A673 (cell line): ENCODE measurements at regions not wholly inside any gene's neighbourhood (a gene's known extent, or its start where the extent isn't known, plus 50 kb on each side); places are given as distances from the start of the nearest gene placed in this dataset.

Experiments used
- BruUV-seq: library from RNA; stranded (reverse); fragments of 400-500 nt; replicated peaks from 2 replicates; lab custom pipeline; 2021; lab: Mats Ljungman, UMichigan
- CTCF ChIA-PET: fragments of 300-600 bp; sonication (Branson Sonifier 250); formaldehyde crosslinking; loops from one replicate; lab custom pipeline; 2022; ENCODE audit warnings: antibody characterized with exemption; lab: Charles Lee
- POLR2A ChIA-PET: fragments of 300-600 bp; sonication (Branson Sonifier 250); formaldehyde crosslinking; loops from one replicate; lab custom pipeline; 2022; ENCODE audit warnings: antibody characterized with exemption; ENCODE audit not compliant: low non-redundant PET; lab: Charles Lee
- DNase-seq: peaks from one replicate; pipeline ENCODE4 v3.0.0-alpha.2; 2015; ENCODE audit warnings: low spot score
- H3K27ac ChIP-seq: fragments of 200-600 bp; sonication (generic); 2 replicates; pipeline ENCODE4 v1.5.1; 2016; ENCODE audit warnings: mixed run types, low read depth, mild to moderate bottlenecking, mixed read lengths, antibody characterized with exemption, low read length; ENCODE audit not compliant: poor library complexity, severe bottlenecking
- H3K27me3 ChIP-seq: fragments of 200-600 bp; sonication (generic); replicated peaks from 2 replicates; pipeline ENCODE4 v1.6.1; 2017; ENCODE audit warnings: mixed run types, low read depth, mild to moderate bottlenecking, mixed read lengths, antibody characterized with exemption, low read length; ENCODE audit not compliant: insufficient read depth, poor library complexity
- H3K36me3 ChIP-seq: fragments of 200-600 bp; sonication (generic); 2 replicates; pipeline ENCODE4 v1.6.1; 2016; ENCODE audit warnings: mixed run types, mild to moderate bottlenecking, mixed read lengths, antibody characterized with exemption, low read length; ENCODE audit not compliant: insufficient read depth, poor library complexity, severe bottlenecking
- H3K4me1 ChIP-seq: fragments of 200-600 bp; sonication (generic); 2 replicates; pipeline ENCODE4 v1.6.1; 2017; ENCODE audit warnings: mixed run types, mild to moderate bottlenecking, mixed read lengths, antibody characterized with exemption, low read length; ENCODE audit not compliant: insufficient read depth, poor library complexity, severe bottlenecking
- H3K4me3 ChIP-seq: fragments of 200-600 bp; sonication (generic); 2 replicates; pipeline ENCODE4 v1.5.1; 2016; ENCODE audit warnings: low read depth, mixed run types, mild to moderate bottlenecking, mixed read lengths, low read length; ENCODE audit not compliant: poor library complexity, severe bottlenecking
- H3K9me3 ChIP-seq: fragments of 200-600 bp; sonication (generic); 2 replicates; pipeline ENCODE4 v1.6.1; 2016; ENCODE audit warnings: mixed run types, low read depth, mild to moderate bottlenecking, mixed read lengths, antibody characterized with exemption, low read length; ENCODE audit not compliant: poor library complexity, severe bottlenecking
- EZH2 ChIP-seq: fragments of 200-600 bp; sonication (generic); IDR thresholded peaks from 2 replicates; pipeline ENCODE4 v1.6.1; 2017; ENCODE audit warnings: borderline replicate concordance, low read depth, mild to moderate bottlenecking, mixed read lengths, antibody characterized with exemption, low read length; ENCODE audit not compliant: poor library complexity, severe bottlenecking
- intact Hi-C: fragments of 100-400 bp; cut with micrococcal nuclease; formaldehyde crosslinking; loops from one replicate; pipeline ENCODE4 v1.10.0; 2022; ENCODE audit not compliant: unreplicated experiment
- TF ChIP-seq, protein P1 (sequence below): fragments of 300-800, 200-600 bp; sonication (generic); conservative IDR thresholded peaks from 2 replicates; pipeline ENCODE4 v1.5.1; 2017; ENCODE audit warnings: low read depth, mild to moderate bottlenecking, antibody characterized with exemption, low read length, moderate library complexity, mixed read lengths

DNA sequence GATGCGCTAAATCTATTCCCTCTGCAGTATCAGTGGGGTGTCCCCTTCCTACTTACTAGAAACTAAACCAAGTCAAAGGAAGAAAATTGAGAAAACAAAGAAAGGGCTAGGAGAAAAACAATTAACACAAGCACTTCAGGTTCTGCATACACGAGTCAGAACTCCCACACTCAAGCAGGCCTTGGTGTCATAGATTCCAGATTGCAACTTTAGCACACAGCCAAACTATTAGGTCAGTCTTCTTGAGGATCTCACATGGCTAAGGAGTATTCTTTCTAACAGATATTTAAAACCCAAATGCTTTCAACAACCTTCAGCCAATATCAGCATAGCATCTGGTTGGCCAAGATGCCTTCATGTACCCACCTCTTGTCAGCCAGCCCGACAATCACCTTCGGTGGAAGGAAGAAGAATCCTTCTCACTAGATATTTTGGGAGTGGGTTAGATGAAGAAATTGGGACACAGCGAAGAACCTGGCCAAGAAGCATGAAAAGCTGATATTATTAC, 340.0 kb downstream of the VPS13C start:
- ChIA-PET POLR2A (no interaction called here), CTCF (no interaction called here)
- Histone ChIP-seq H3K9me3 (no peaks in the 10 kb centered on the region), H3K4me1 (no peaks in the 10 kb centered on the region), H3K4me3 (no peak overlapping the region), H3K27me3 (no peaks in the 10 kb centered on the region), H3K36me3 (no peaks in the 10 kb centered on the region), H3K27ac (no peak overlapping the region)
- TF ChIP-seq, protein P1, sequence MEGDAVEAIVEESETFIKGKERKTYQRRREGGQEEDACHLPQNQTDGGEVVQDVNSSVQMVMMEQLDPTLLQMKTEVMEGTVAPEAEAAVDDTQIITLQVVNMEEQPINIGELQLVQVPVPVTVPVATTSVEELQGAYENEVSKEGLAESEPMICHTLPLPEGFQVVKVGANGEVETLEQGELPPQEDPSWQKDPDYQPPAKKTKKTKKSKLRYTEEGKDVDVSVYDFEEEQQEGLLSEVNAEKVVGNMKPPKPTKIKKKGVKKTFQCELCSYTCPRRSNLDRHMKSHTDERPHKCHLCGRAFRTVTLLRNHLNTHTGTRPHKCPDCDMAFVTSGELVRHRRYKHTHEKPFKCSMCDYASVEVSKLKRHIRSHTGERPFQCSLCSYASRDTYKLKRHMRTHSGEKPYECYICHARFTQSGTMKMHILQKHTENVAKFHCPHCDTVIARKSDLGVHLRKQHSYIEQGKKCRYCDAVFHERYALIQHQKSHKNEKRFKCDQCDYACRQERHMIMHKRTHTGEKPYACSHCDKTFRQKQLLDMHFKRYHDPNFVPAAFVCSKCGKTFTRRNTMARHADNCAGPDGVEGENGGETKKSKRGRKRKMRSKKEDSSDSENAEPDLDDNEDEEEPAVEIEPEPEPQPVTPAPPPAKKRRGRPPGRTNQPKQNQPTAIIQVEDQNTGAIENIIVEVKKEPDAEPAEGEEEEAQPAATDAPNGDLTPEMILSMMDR, result no peak
- no peak for TF ChIP-seq EZH2
- intact Hi-C loops, result no loop called here
- no TSS peak for BruUV-seq
- no peak for DNase-seq

DNA sequence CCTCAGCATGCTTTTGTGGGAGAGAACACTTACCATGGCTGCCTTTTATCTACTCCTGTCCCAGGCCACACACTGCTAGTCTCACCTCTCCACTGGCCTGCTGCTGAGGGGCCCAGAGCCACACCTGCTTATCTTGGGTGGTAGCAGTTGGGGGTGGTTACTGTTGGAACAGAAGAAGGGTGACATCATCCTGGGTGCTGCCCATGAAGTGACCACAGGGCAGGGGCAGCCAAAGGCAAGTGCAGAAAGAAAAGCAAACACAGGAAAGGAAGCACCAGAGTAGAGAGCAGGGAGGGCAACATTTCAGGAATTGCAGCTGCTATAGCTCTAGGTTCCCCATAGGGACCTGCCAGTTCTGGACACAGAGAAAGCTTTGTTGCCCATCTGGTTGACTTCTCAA, 345.2 kb downstream of the VPS13C start:
- no TSS peak for BruUV-seq
- ChIA-PET POLR2A (no interaction called here), CTCF (no interaction called here)
- no peaks in the 10 kb centered on the region for H3K36me3 ChIP-seq
- H3K27me3 ChIP-seq, result no peaks in the 10 kb centered on the region
- TF ChIP-seq, protein P1, result no peak
- TF ChIP-seq EZH2, result no peak
- no peak overlapping the region for H3K27ac ChIP-seq
- H3K9me3 ChIP-seq, result no peaks in the 10 kb centered on the region
- no peak overlapping the region for H3K4me3 ChIP-seq
- no peaks in the 10 kb centered on the region for H3K4me1 ChIP-seq
- no peak for DNase-seq
- intact Hi-C loops, result no loop called here

DNA sequence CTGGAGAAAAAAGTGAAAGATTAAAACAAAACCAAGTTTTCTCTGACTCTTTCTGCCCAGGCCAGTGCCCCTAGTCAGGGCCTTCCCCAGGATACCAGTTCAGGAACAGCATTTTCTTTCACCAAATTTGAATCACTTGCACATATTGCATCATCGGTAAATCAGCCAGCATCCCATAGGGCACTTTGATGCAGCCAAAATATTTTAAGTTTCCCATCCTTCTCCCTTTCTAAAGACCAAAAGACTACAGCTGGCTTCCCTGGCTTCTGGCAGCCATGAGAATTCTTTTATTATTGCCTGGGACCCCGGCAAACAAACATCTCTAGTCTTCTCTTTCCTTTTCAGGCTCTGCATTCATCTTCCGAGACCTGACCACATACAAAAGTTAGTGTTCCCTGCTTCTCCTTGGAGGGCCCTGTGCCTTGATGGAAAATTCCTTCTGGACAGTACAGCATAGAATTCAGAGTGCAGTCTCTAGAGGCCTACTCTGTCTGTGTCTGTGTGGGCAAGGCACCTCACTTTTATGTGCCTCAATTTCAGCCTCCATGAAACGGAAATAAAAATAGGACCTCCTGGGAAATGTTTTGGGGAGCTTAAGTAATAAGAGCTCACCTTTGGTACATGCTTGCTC, 348.0 kb downstream of the VPS13C start:
- BruUV-seq, result no TSS peak
- H3K4me3 ChIP-seq, result no peak overlapping the region
- H3K27me3 ChIP-seq, result no peaks in the 10 kb centered on the region
- no peak overlapping the region for H3K27ac ChIP-seq
- intact Hi-C loops, result no loop called here
- H3K36me3 ChIP-seq, result no peaks in the 10 kb centered on the region
- no peak for TF ChIP-seq EZH2
- TF ChIP-seq, protein P1, result no peak
- ChIA-PET CTCF (no interaction called here), POLR2A (no interaction called here)
- no peak for DNase-seq
- no peaks in the 10 kb centered on the region for H3K9me3 ChIP-seq
- H3K4me1 ChIP-seq, result no peaks in the 10 kb centered on the region
